H1 (cell line): ENCODE measurements at regions not wholly inside any gene's neighbourhood (a gene's known extent, or its start where the extent isn't known, plus 50 kb on each side); places are given as distances from the start of the nearest gene placed in this dataset.

ENCODE experiments used
- CTCF ChIA-PET: fragments of 300-600 bp; sonication (Branson Sonifier 250); formaldehyde crosslinking; loops from one replicate; lab custom pipeline; 2021; ENCODE audit not compliant: partially characterized antibody; lab: Charles Lee
- POLR2A ChIA-PET: fragments of 300-600 bp; sonication (Branson Sonifier 250); formaldehyde crosslinking; loops from one replicate; lab custom pipeline; 2021; ENCODE audit warnings: inconsistent platforms; ENCODE audit not compliant: partially characterized antibody; lab: Charles Lee
- DNase-seq, 2 experiments: peaks; one replicate each; pipeline versions ENCODE4 v3.0.0 to v3.0.0-alpha.2; 2010 to 2022; ENCODE audit warnings: low spot score in 2 of 2, low read depth in 1 of 2, mixed read lengths in 1 of 2
- FAIRE-seq: peaks from 2 replicates; lab custom pipeline; 2011; peaks lifted over from hg19 to GRCh38; lab: Jason Lieb, UNC
- H2AFZ ChIP-seq: 2 replicates; pipeline ENCODE4 v1.8.1; 2012; ENCODE audit warnings: low read length, inconsistent platforms
- H2AK5ac ChIP-seq: 2 replicates; pipeline ENCODE4 v1.6.1; 2013; ENCODE audit warnings: low read depth, low read length
- H2BK120ac ChIP-seq: replicated peaks from 2 replicates; pipeline ENCODE3; 2013; ENCODE audit warnings: low read depth, low read length, inconsistent platforms
- H2BK12ac ChIP-seq: 2 replicates; pipeline ENCODE4 v1.6.1; 2013; ENCODE audit warnings: low read depth, low read length
- H2BK15ac ChIP-seq: 2 replicates; pipeline ENCODE4 v1.6.1; 2013; ENCODE audit warnings: low read length
- H2BK20ac ChIP-seq: 2 replicates; pipeline ENCODE4 v1.6.1; 2013; ENCODE audit warnings: low read length
- H2BK5ac ChIP-seq: 2 replicates; pipeline ENCODE4 v1.6.1; 2013; ENCODE audit warnings: low read depth, low read length
- H3K14ac ChIP-seq: 2 replicates; pipeline ENCODE4 v1.6.1; 2013; ENCODE audit warnings: inconsistent platforms; ENCODE audit not compliant: insufficient read length
- H3K18ac ChIP-seq: 2 replicates; pipeline ENCODE4 v1.6.1; 2013; ENCODE audit warnings: low read length; ENCODE audit errors: extremely low read depth
- H3K23ac ChIP-seq: 2 replicates; pipeline ENCODE4 v1.6.1; 2013; ENCODE audit warnings: inconsistent platforms; ENCODE audit not compliant: insufficient read length
- H3K23me2 ChIP-seq: 2 replicates; pipeline ENCODE4 v1.6.1; 2013; ENCODE audit warnings: low read depth, low read length
- H3K27ac ChIP-seq: 2 replicates; pipeline ENCODE4 v1.6.1; 2011; ENCODE audit warnings: low read depth, low read length, inconsistent platforms
- H3K27me3 ChIP-seq, 4 experiments: replicated peaks in 1 of 4; 1 replicate in 1 of 4; 2 replicates in 3 of 4; pipeline versions ENCODE4 v1.6.1 to v1.8.1; 2011 to 2013; ENCODE audit warnings: low read length in 3 of 4, mild to moderate bottlenecking in 3 of 4, inconsistent platforms in 2 of 4, mixed read lengths in 2 of 4, moderate library complexity in 1 of 4; ENCODE audit not compliant: control insufficient read depth in 3 of 4, insufficient read depth in 3 of 4; ENCODE audit errors: extremely low read depth in 1 of 4
- H3K36me3 ChIP-seq, 4 experiments: 2 replicates each; pipeline versions ENCODE4 v1.6.1 to v1.8.1; 2011 to 2013; ENCODE audit warnings: mild to moderate bottlenecking in 4 of 4, low read length in 3 of 4, moderate library complexity in 2 of 4, control low read depth in 1 of 4, inconsistent platforms in 1 of 4; ENCODE audit not compliant: insufficient read depth in 4 of 4, control insufficient read depth in 2 of 4
- H3K4ac ChIP-seq: replicated peaks from 2 replicates; pipeline ENCODE3; 2013; ENCODE audit warnings: low read length, low read depth, mixed read lengths, inconsistent platforms; ENCODE audit not compliant: insufficient read length
- H3K4me1 ChIP-seq, 4 experiments: replicated peaks in 1 of 4; 1 replicate in 1 of 4; 2 replicates in 3 of 4; pipeline versions ENCODE4 v1.6.1 to v1.8.1; 2011 to 2013; ENCODE audit warnings: low read length in 3 of 4, inconsistent platforms in 2 of 4, mixed read lengths in 1 of 4; ENCODE audit not compliant: insufficient read depth in 4 of 4, control insufficient read depth in 3 of 4
- H3K4me2 ChIP-seq, 2 experiments: 2 replicates each; pipeline versions ENCODE4 v1.6.1 to v1.8.1; 2011 to 2013; ENCODE audit warnings: low read depth in 2 of 2, low read length in 2 of 2, control low read depth in 1 of 2, inconsistent platforms in 1 of 2, mild to moderate bottlenecking in 1 of 2; ENCODE audit not compliant: insufficient read depth in 1 of 2
- H3K4me3 ChIP-seq, 4 experiments: fragments of 200-600, 300-600 bp in 1 of 4; sonication (generic), shearing (Covaris generic), sonication (Bioruptor Twin) in 1 of 4; 2 replicates each; pipeline versions ENCODE4 v1.5.1 to v1.8.1; 2011 to 2016; ENCODE audit warnings: low read length in 4 of 4, low read depth in 3 of 4, control low read depth in 2 of 4, inconsistent platforms in 2 of 4, mild to moderate bottlenecking in 2 of 4, mixed read lengths in 1 of 4, moderate library complexity in 1 of 4; ENCODE audit not compliant: insufficient read depth in 2 of 4; ENCODE audit errors: extremely low read depth in 1 of 4
- H3K56ac ChIP-seq: replicated peaks from 2 replicates; pipeline ENCODE3; 2013; ENCODE audit warnings: low read depth, mild to moderate bottlenecking, mixed read lengths, low read length, inconsistent platforms; ENCODE audit not compliant: insufficient read length
- H3K79me1 ChIP-seq: 2 replicates; pipeline ENCODE4 v1.6.1; 2013; ENCODE audit warnings: low read depth, low read length, control low read depth
- H3K79me2 ChIP-seq, 2 experiments: 2 replicates each; pipeline versions ENCODE4 v1.6.1 to v1.8.1; 2012 to 2013; ENCODE audit warnings: low read length in 2 of 2, mild to moderate bottlenecking in 2 of 2, inconsistent platforms in 1 of 2; ENCODE audit not compliant: insufficient read depth in 2 of 2, control insufficient read depth in 1 of 2
- H3K9ac ChIP-seq, 4 experiments: replicated peaks in 1 of 4; 1 replicate in 1 of 4; 2 replicates in 3 of 4; pipeline versions ENCODE4 v1.6.1 to v1.8.1; 2011 to 2013; ENCODE audit warnings: low read depth in 3 of 4, low read length in 3 of 4, control low read depth in 2 of 4, mild to moderate bottlenecking in 2 of 4, moderate library complexity in 2 of 4, inconsistent platforms in 1 of 4; ENCODE audit errors: extremely low read depth in 1 of 4
- H3K9me3 ChIP-seq, 2 experiments: 2 replicates each; pipeline versions ENCODE4 v1.6.1 to v1.8.1; 2012 to 2013; ENCODE audit warnings: mild to moderate bottlenecking in 2 of 2, moderate library complexity in 2 of 2, control low read depth in 1 of 2, inconsistent platforms in 1 of 2, low read depth in 1 of 2, low read length in 1 of 2, mixed read lengths in 1 of 2; ENCODE audit not compliant: insufficient read depth in 2 of 2
- H4K20me1 ChIP-seq, 2 experiments: replicated peaks in 1 of 2; 2 replicates each; pipeline versions ENCODE3 to v1.8.1; 2011 to 2013; ENCODE audit warnings: inconsistent platforms in 2 of 2, low read length in 2 of 2, mild to moderate bottlenecking in 1 of 2; ENCODE audit not compliant: insufficient read depth in 2 of 2, control insufficient read depth in 1 of 2
- H4K5ac ChIP-seq: 2 replicates; pipeline ENCODE4 v1.6.1; 2013; ENCODE audit warnings: low read length, low read depth, mixed read lengths, inconsistent platforms; ENCODE audit not compliant: insufficient read length
- H4K8ac ChIP-seq: 2 replicates; pipeline ENCODE4 v1.8.0; 2013; ENCODE audit warnings: mild to moderate bottlenecking, moderate library complexity, low read length, inconsistent platforms; ENCODE audit not compliant: insufficient read depth; ENCODE audit errors: extremely low read depth
- H4K91ac ChIP-seq: replicated peaks from 2 replicates; pipeline ENCODE3; 2013; ENCODE audit warnings: low read length, mixed read lengths, inconsistent platforms; ENCODE audit not compliant: insufficient read length
- ATF2 ChIP-seq: IDR thresholded peaks from 2 replicates; pipeline ENCODE4 v1.6.1; 2012; ENCODE audit warnings: low read length, inconsistent platforms
- CTBP2 ChIP-seq: IDR thresholded peaks from 2 replicates; pipeline ENCODE4 v1.7.0; 2011; ENCODE audit warnings: borderline replicate concordance, mild to moderate bottlenecking, moderate library complexity, mixed read lengths, low read length; ENCODE audit not compliant: insufficient read depth, insufficient read length
- EP300 ChIP-seq, 2 experiments: IDR thresholded peaks; 1 replicate in 1 of 2; 2 replicates in 1 of 2; pipeline ENCODE4 v1.6.1; 2011 to 2012; ENCODE audit warnings: low read depth in 2 of 2, low read length in 2 of 2, mild to moderate bottlenecking in 2 of 2, borderline replicate concordance in 1 of 2, inconsistent platforms in 1 of 2, moderate library complexity in 1 of 2
- FOSL1 ChIP-seq: IDR thresholded peaks from 2 replicates; pipeline ENCODE4 v1.6.1; 2011; ENCODE audit warnings: mild to moderate bottlenecking, low read depth, low read length, moderate library complexity; ENCODE audit not compliant: insufficient read depth
- GTF2F1 ChIP-seq: IDR thresholded peaks from 2 replicates; pipeline ENCODE4 v1.6.1; 2012; ENCODE audit warnings: low read depth, low read length, improper control_type of control experiment, borderline replicate concordance
- JUND ChIP-seq: IDR thresholded peaks from 2 replicates; pipeline ENCODE4 v1.6.1; 2011; ENCODE audit warnings: mild to moderate bottlenecking, improper control_type of control experiment, low read length
- KDM5A ChIP-seq: fragments of 200-600 bp; IDR thresholded peaks from 2 replicates; pipeline ENCODE4 v1.7.1; 2012; ENCODE audit warnings: mild to moderate bottlenecking, low read length, inconsistent platforms, mixed read lengths
- RAD21 ChIP-seq, 2 experiments: IDR thresholded peaks in 1 of 2; conservative IDR thresholded peaks in 1 of 2; 2 replicates each; pipeline ENCODE4 v1.6.1; 2011; ENCODE audit warnings: low read depth in 2 of 2, low read length in 2 of 2, improper control_type of control experiment in 1 of 2, inconsistent platforms in 1 of 2, mild to moderate bottlenecking in 1 of 2, moderate library complexity in 1 of 2
- RNF2 ChIP-seq: fragments of 200-900, 300-1000 bp; sonication (generic); IDR thresholded peaks from 2 replicates; pipeline ENCODE4 v1.7.1; 2016; ENCODE audit warnings: borderline replicate concordance, low read depth, mild to moderate bottlenecking, antibody characterized with exemption, low read length; ENCODE audit not compliant: poor library complexity, severe bottlenecking; ENCODE audit errors: missing control alignments
- SAP30 ChIP-seq: fragments of 300-600 bp; sonication (generic); IDR thresholded peaks from 2 replicates; pipeline ENCODE4 v1.7.1; 2012; ENCODE audit warnings: low read length, moderate library complexity, mild to moderate bottlenecking, inconsistent platforms; ENCODE audit not compliant: insufficient read depth, insufficient replicate concordance
- YY1 ChIP-seq: IDR thresholded peaks from 2 replicates; pipeline ENCODE4 v1.6.1; 2011; ENCODE audit warnings: low read depth, mild to moderate bottlenecking, low read length
- WGBS, 2 experiments: shearing (Covaris generic) in 1 of 2; methylation state at CpG; one replicate each; pipeline versions ENCODE4 v1.1.6 to v1.1.7; 2013 to 2015; ENCODE audit warnings: low lambda C conversion rate in 2 of 2, mixed read lengths in 2 of 2, inconsistent platforms in 1 of 2, low coverage in 1 of 2, missing lambda C conversion rate in 1 of 2; ENCODE audit not compliant: insufficient replicate concordance in 2 of 2, insufficient coverage in 1 of 2, insufficient read length in 1 of 2; ENCODE audit errors: extremely low coverage in 1 of 2, missing lambda C conversion rate in 1 of 2; 5-methylcytosine and 5-hydroxymethylcytosine counted together

GRCh38 chr6:21895555-21895954 lies 302.0 kb downstream of the SOX4 start:
- 91% methylated on average over 6 of the region's 6 CpGs; no CpG with 5 or more reads in 1 of the 2 experiments for WGBS, 2 experiments
- Histone ChIP-seq H4K8ac (no peak overlapping the region), H2AFZ (no peak overlapping the region), H2BK12ac (no peak overlapping the region), H3K27ac (no peak overlapping the region), H3K36me3 (no peaks in the 10 kb centered on the region), H3K23ac (no peak overlapping the region), H3K4me2 (no peak overlapping the region), H3K27me3 (no peaks in the 10 kb centered on the region), H4K20me1 (no peaks in the 10 kb centered on the region), H2BK15ac (no peak overlapping the region), H3K4me3 (no peak overlapping the region), H3K14ac (no peak overlapping the region), H4K5ac (no peak overlapping the region), H4K91ac (no peak overlapping the region), H2AK5ac (no peak overlapping the region), H3K4me1 (peaks cover 0 to 7% (median 5%) of the 10 kb centered on the region in 4 experiments; a peak in 3 of 7 replicates), H3K9ac (no peak overlapping the region), H3K79me2 (peaks cover 0 to 54% of the 10 kb centered on the region in 2 experiments; a peak in 2 of 4 replicates), H3K79me1 (no peaks in the 10 kb centered on the region; the same call in 1 of the 2 replicates), H3K23me2 (no peaks in the 10 kb centered on the region; the same call in 1 of the 2 replicates), H3K18ac (no peak overlapping the region), H3K9me3 (no peaks in the 10 kb centered on the region), H2BK20ac (no peak overlapping the region), H2BK5ac (no peak overlapping the region), H2BK120ac (no peak overlapping the region), H3K4ac (no peak overlapping the region), H3K56ac (no peak overlapping the region)
- no peak for DNase-seq
- no peak for FAIRE-seq
- ChIA-PET CTCF (no interaction called here), POLR2A (no interaction called here)
- TF ChIP-seq FOSL1 (no peak), RAD21 (IDR thresholded peaks at IDR 0.05 in 1 of 2, conservative IDR thresholded peaks at IDR 0.05 in 1 of 2; ENCODE audit: low read depth in 2 of 2, low read length in 2 of 2) (no peak), RNF2 (no peak), JUND (no peak), KDM5A (no peak), SAP30 (no peak), ATF2 (no peak), GTF2F1 (no peak), EP300 (IDR thresholded peaks at IDR 0.05; ENCODE audit: borderline replicate concordance in 1 of 2, low read depth in 2 of 2, low read length in 2 of 2) (no peak), YY1 (no peak), CTBP2 (no peak)
